Liver (tissue), 8 donors: ENCODE measurements at regions not wholly inside any gene's neighbourhood (a gene's known extent, or its start where the extent isn't known, plus 50 kb on each side); places are given as distances from the start of the nearest gene placed in this dataset.

Source experiments
- DNase-seq: peaks from one replicate; pipeline ENCODE4 v3.0.0-alpha.2; 2017; ENCODE audit warnings: low spot score
- H3K27ac ChIP-seq, 2 donors: one replicate each; pipeline ENCODE4 v1.7.0; 2013; ENCODE audit warnings: inconsistent platforms in 2 of 2, low read length in 2 of 2, control low read depth in 1 of 2, low read depth in 1 of 2, mild to moderate bottlenecking in 1 of 2
- H3K27me3 ChIP-seq, 4 donors: one replicate each; pipeline versions ENCODE4 v1.6.1 to v1.7.0; 2013; ENCODE audit warnings: low read length in 3 of 4, inconsistent platforms in 1 of 4, mild to moderate bottlenecking in 1 of 4, moderate library complexity in 1 of 4; ENCODE audit not compliant: control insufficient read depth in 4 of 4, insufficient read depth in 4 of 4
- H3K36me3 ChIP-seq, 4 donors: one replicate each; pipeline versions ENCODE4 v1.6.1 to v1.7.0; 2013; ENCODE audit warnings: low read length in 3 of 4, mild to moderate bottlenecking in 3 of 4, low read depth in 1 of 4, moderate library complexity in 1 of 4; ENCODE audit not compliant: control insufficient read depth in 4 of 4, insufficient read depth in 3 of 4
- H3K4me1 ChIP-seq, 4 donors: one replicate each; pipeline versions ENCODE4 v1.6.1 to v1.7.0; 2013; ENCODE audit warnings: low read length in 3 of 4, mild to moderate bottlenecking in 3 of 4, moderate library complexity in 1 of 4; ENCODE audit not compliant: control insufficient read depth in 4 of 4, insufficient read depth in 4 of 4
- H3K4me3 ChIP-seq, 3 donors: one replicate each; pipeline versions ENCODE4 v1.6.1 to v1.7.0; 2013; ENCODE audit warnings: low read length in 3 of 3, control low read depth in 1 of 3, low read depth in 1 of 3, mild to moderate bottlenecking in 1 of 3
- H3K9ac ChIP-seq, 2 donors: one replicate each; pipeline ENCODE4 v1.7.0; 2013; ENCODE audit warnings: low read length in 2 of 2, mild to moderate bottlenecking in 2 of 2, moderate library complexity in 2 of 2, control low read depth in 1 of 2, low read depth in 1 of 2
- H3K9me3 ChIP-seq, 4 donors: one replicate each; pipeline versions ENCODE4 v1.6.1 to v1.7.0; 2013; ENCODE audit warnings: low read length in 3 of 4; ENCODE audit not compliant: control insufficient read depth in 4 of 4
- EGR1 ChIP-seq, 2 donors: IDR thresholded peaks; 2 replicates each; pipeline ENCODE4 v1.6.1; 2016 to 2018; ENCODE audit warnings: antibody characterized with exemption in 2 of 2, low read depth in 2 of 2
- FOXA1 ChIP-seq: IDR thresholded peaks from 2 replicates; pipeline ENCODE4 v1.6.1; 2016; ENCODE audit warnings: antibody characterized with exemption
- FOXA2 ChIP-seq: IDR thresholded peaks from 2 replicates; pipeline ENCODE4 v1.6.1; 2016; ENCODE audit warnings: antibody characterized with exemption
- GABPA ChIP-seq, 2 donors: IDR thresholded peaks in 1 of 2; conservative IDR thresholded peaks in 1 of 2; 2 replicates each; pipeline ENCODE4 v1.6.1; 2016; ENCODE audit warnings: antibody characterized with exemption in 2 of 2, mild to moderate bottlenecking in 1 of 2, moderate library complexity in 1 of 2
- HNF4A ChIP-seq, 2 donors: conservative IDR thresholded peaks; 2 replicates each; pipeline ENCODE4 v1.6.1; 2016; ENCODE audit warnings: antibody characterized with exemption in 2 of 2, mild to moderate bottlenecking in 2 of 2
- HNF4G ChIP-seq: IDR thresholded peaks from 2 replicates; pipeline ENCODE4 v1.6.1; 2016; ENCODE audit warnings: antibody characterized with exemption
- JUND ChIP-seq, 2 donors: IDR thresholded peaks; 2 replicates each; pipeline ENCODE4 v1.6.1; 2016; ENCODE audit warnings: antibody characterized with exemption in 2 of 2
- NR2F2 ChIP-seq: IDR thresholded peaks from 2 replicates; pipeline ENCODE4 v1.6.1; 2016; ENCODE audit warnings: antibody characterized with exemption
- RAD21 ChIP-seq, 2 donors: IDR thresholded peaks; 2 replicates each; pipeline ENCODE4 v1.6.1; 2016; ENCODE audit warnings: antibody characterized with exemption in 2 of 2, mild to moderate bottlenecking in 2 of 2
- RXRA ChIP-seq, 2 donors: IDR thresholded peaks; 2 replicates each; pipeline ENCODE4 v1.6.1; 2017 to 2018; ENCODE audit warnings: antibody characterized with exemption in 2 of 2, mild to moderate bottlenecking in 1 of 2
- SP1 ChIP-seq: IDR thresholded peaks from 2 replicates; pipeline ENCODE4 v1.6.1; 2018; ENCODE audit warnings: antibody characterized with exemption, mild to moderate bottlenecking
- TAF1 ChIP-seq: conservative IDR thresholded peaks from 2 replicates; pipeline ENCODE4 v1.6.1; 2016; ENCODE audit warnings: antibody characterized with exemption, mild to moderate bottlenecking
- YY1 ChIP-seq: IDR thresholded peaks from 2 replicates; pipeline ENCODE4 v1.6.1; 2016; ENCODE audit warnings: antibody characterized with exemption, mild to moderate bottlenecking
- WGBS: extraction: QIAGEN DNeasy Blood & Tissue Kit; methylation state at CpG from one replicate; pipeline ENCODE4 v1.1.7; 2013; 5-methylcytosine and 5-hydroxymethylcytosine counted together
- TF ChIP-seq, protein P1 (sequence below): IDR thresholded peaks from 2 replicates; pipeline ENCODE4 v1.6.1; 2016; ENCODE audit warnings: antibody characterized with exemption
- TF ChIP-seq, protein P2 (sequence below): IDR thresholded peaks from 2 replicates; pipeline ENCODE4 v1.6.1; 2016; ENCODE audit warnings: antibody characterized with exemption
- TF ChIP-seq, protein P3 (sequence below): IDR thresholded peaks from 2 replicates; pipeline ENCODE4 v1.6.1; 2016; ENCODE audit warnings: antibody characterized with exemption, mild to moderate bottlenecking
- TF ChIP-seq, protein P4 (sequence below): IDR thresholded peaks from 2 replicates; pipeline ENCODE4 v1.6.1; 2016; ENCODE audit warnings: antibody characterized with exemption
- TF ChIP-seq, protein P5 (sequence below): fragments of 150-350 bp; IDR thresholded peaks from 2 replicates; pipeline ENCODE4 v1.5.1; 2017; ENCODE audit warnings: improper control_type of control experiment, low read depth, low read length; ENCODE audit not compliant: missing input control
- donor health status: healthy.
- donor health status: healthy.
- donor health status: healthy.
- donor health status: healthy.
- donor health status: healthy.

DNA sequence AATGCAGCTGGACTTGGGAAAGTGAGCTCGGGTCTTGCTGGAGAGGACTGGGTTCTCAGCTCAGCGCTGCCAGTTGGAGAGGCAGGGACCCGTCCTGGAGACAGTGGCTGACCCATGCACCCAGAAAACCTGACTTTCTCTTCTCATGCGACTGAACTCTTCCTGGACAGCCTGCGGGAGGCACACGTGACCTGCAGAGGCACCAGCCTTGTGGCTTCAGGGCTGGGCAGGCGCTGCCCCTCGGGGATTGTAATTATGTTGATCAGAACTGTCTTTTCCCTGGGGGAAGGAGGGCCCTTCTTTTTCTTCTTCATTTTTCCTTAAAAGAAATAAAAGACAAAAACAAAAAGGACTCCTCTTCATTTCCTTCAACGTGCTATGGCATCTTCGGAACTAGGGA, 198.1 kb downstream of the VAPA start:
- TF ChIP-seq, protein P1, sequence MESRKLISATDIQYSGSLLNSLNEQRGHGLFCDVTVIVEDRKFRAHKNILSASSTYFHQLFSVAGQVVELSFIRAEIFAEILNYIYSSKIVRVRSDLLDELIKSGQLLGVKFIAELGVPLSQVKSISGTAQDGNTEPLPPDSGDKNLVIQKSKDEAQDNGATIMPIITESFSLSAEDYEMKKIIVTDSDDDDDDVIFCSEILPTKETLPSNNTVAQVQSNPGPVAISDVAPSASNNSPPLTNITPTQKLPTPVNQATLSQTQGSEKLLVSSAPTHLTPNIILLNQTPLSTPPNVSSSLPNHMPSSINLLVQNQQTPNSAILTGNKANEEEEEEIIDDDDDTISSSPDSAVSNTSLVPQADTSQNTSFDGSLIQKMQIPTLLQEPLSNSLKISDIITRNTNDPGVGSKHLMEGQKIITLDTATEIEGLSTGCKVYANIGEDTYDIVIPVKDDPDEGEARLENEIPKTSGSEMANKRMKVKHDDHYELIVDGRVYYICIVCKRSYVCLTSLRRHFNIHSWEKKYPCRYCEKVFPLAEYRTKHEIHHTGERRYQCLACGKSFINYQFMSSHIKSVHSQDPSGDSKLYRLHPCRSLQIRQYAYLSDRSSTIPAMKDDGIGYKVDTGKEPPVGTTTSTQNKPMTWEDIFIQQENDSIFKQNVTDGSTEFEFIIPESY = no peak
- no peak for TF ChIP-seq FOXA1
- TF ChIP-seq, protein P2, sequence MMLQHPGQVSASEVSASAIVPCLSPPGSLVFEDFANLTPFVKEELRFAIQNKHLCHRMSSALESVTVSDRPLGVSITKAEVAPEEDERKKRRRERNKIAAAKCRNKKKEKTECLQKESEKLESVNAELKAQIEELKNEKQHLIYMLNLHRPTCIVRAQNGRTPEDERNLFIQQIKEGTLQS = no peak
- TF ChIP-seq FOXA2 = no peak
- TF ChIP-seq YY1 = no peak
- TF ChIP-seq HNF4A (conservative IDR thresholded peaks at IDR 0.05) = no peak
- no peak for TF ChIP-seq TAF1
- no peak for TF ChIP-seq GABPA (IDR thresholded peaks at IDR 0.05 in 1 of 2, conservative IDR thresholded peaks at IDR 0.05 in 1 of 2)
- no peak for TF ChIP-seq RXRA (IDR thresholded peaks at IDR 0.05)
- TF ChIP-seq EGR1 (IDR thresholded peaks at IDR 0.05; ENCODE audit: low read depth in 2 of 2) = no peak
- no peak for TF ChIP-seq SP1
- no peak for TF ChIP-seq HNF4G
- TF ChIP-seq, protein P3, sequence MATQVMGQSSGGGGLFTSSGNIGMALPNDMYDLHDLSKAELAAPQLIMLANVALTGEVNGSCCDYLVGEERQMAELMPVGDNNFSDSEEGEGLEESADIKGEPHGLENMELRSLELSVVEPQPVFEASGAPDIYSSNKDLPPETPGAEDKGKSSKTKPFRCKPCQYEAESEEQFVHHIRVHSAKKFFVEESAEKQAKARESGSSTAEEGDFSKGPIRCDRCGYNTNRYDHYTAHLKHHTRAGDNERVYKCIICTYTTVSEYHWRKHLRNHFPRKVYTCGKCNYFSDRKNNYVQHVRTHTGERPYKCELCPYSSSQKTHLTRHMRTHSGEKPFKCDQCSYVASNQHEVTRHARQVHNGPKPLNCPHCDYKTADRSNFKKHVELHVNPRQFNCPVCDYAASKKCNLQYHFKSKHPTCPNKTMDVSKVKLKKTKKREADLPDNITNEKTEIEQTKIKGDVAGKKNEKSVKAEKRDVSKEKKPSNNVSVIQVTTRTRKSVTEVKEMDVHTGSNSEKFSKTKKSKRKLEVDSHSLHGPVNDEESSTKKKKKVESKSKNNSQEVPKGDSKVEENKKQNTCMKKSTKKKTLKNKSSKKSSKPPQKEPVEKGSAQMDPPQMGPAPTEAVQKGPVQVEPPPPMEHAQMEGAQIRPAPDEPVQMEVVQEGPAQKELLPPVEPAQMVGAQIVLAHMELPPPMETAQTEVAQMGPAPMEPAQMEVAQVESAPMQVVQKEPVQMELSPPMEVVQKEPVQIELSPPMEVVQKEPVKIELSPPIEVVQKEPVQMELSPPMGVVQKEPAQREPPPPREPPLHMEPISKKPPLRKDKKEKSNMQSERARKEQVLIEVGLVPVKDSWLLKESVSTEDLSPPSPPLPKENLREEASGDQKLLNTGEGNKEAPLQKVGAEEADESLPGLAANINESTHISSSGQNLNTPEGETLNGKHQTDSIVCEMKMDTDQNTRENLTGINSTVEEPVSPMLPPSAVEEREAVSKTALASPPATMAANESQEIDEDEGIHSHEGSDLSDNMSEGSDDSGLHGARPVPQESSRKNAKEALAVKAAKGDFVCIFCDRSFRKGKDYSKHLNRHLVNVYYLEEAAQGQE = no peak
- TF ChIP-seq, protein P4, sequence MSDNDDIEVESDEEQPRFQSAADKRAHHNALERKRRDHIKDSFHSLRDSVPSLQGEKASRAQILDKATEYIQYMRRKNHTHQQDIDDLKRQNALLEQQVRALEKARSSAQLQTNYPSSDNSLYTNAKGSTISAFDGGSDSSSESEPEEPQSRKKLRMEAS = no peak
- TF ChIP-seq, protein P5, sequence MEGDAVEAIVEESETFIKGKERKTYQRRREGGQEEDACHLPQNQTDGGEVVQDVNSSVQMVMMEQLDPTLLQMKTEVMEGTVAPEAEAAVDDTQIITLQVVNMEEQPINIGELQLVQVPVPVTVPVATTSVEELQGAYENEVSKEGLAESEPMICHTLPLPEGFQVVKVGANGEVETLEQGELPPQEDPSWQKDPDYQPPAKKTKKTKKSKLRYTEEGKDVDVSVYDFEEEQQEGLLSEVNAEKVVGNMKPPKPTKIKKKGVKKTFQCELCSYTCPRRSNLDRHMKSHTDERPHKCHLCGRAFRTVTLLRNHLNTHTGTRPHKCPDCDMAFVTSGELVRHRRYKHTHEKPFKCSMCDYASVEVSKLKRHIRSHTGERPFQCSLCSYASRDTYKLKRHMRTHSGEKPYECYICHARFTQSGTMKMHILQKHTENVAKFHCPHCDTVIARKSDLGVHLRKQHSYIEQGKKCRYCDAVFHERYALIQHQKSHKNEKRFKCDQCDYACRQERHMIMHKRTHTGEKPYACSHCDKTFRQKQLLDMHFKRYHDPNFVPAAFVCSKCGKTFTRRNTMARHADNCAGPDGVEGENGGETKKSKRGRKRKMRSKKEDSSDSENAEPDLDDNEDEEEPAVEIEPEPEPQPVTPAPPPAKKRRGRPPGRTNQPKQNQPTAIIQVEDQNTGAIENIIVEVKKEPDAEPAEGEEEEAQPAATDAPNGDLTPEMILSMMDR = no peak
- TF ChIP-seq NR2F2 = no peak
- no peak for TF ChIP-seq JUND (IDR thresholded peaks at IDR 0.05)
- TF ChIP-seq RAD21 (IDR thresholded peaks at IDR 0.05) = no peak

More for the DNA sequence above, 198.1 kb downstream of the VAPA start:
- Histone ChIP-seq H3K27ac (no peak overlapping the region), H3K9ac (no peak overlapping the region), H3K4me3 (no peak overlapping the region), H3K4me1 (no peaks in the 10 kb centered on the region), H3K36me3 (no peaks in the 10 kb centered on the region), H3K27me3 (peaks cover 0 to 2% (median 0%) of the 10 kb centered on the region in 4 donors), H3K9me3 (peaks cover 0 to 2% (median 0%) of the 10 kb centered on the region in 4 donors)
- WGBS = 78% methylated on average over 10 of the region's 10 CpGs
- no peak for DNase-seq
